GM12878 (cell line): ENCODE measurements at regions not wholly inside any gene's neighbourhood (a gene's known extent, or its start where the extent isn't known, plus 50 kb on each side); places are given as distances from the start of the nearest gene placed in this dataset.

Source experiments
- ATAC-seq: fragments of 200-7000 bp; cut with Tn5 transposase; 3 replicates; pipeline ENCODE4 v1.9.1; 2020; ENCODE audit warnings: mild to moderate bottlenecking, moderate library complexity
- BruUV-seq: library from RNA; stranded (reverse); fragments of 400-500 nt; replicated peaks from 2 replicates; lab custom pipeline; 2021; lab: Mats Ljungman, UMichigan
- CTCF ChIA-PET: fragments of 300-600 bp; sonication (Branson Sonifier 250); formaldehyde crosslinking; extraction: SDS; loops from one replicate; lab custom pipeline; 2021; ENCODE audit warnings: inconsistent platforms; lab: Yijun Ruan, JAX
- POLR2A ChIA-PET: fragments of 350-600 bp; formaldehyde crosslinking; extraction: SDS; loops from one replicate; lab custom pipeline; 2021; ENCODE audit warnings: inconsistent platforms; lab: Charles Lee
- RAD21 ChIA-PET: fragments of 300-600 bp; sonication (Branson Sonifier 250); formaldehyde crosslinking; loops from one replicate; lab custom pipeline; 2023; ENCODE audit warnings: antibody characterized with exemption; ENCODE audit not compliant: unreplicated experiment; lab: Charles Lee
- SMC1A ChIA-PET: fragments of 300-600 bp; sonication (Branson Sonifier 250); formaldehyde crosslinking; loops from one replicate; lab custom pipeline; 2023; ENCODE audit not compliant: unreplicated experiment, uncharacterized antibody; lab: Charles Lee
- DNase-seq: peaks from one replicate; pipeline ENCODE4 v3.0.0-alpha.2; 2011; ENCODE audit warnings: low read depth, low spot score
- FAIRE-seq: peaks from 3 replicates; lab custom pipeline; 2011; peaks lifted over from hg19 to GRCh38; lab: Jason Lieb, UNC
- H2AFZ ChIP-seq: 2 replicates; pipeline ENCODE4 v1.6.0; 2011; ENCODE audit warnings: low read depth, low read length, control low read depth; ENCODE audit not compliant: control insufficient read depth
- H3K27ac ChIP-seq: 2 replicates; pipeline ENCODE4 v1.5.1; 2011; ENCODE audit warnings: control low read depth; ENCODE audit not compliant: control insufficient read depth, insufficient read depth
- H3K27me3 ChIP-seq, 2 experiments: replicated peaks in 1 of 2; 2 replicates each; pipeline versions ENCODE4 v1.6.0 to v1.6.1; 2011; ENCODE audit warnings: low read length in 1 of 2; ENCODE audit not compliant: control insufficient read depth in 2 of 2, insufficient read depth in 2 of 2
- H3K36me3 ChIP-seq, 2 experiments: 2 replicates each; pipeline ENCODE4 v1.5.1; 2011; ENCODE audit warnings: low read length in 1 of 2; ENCODE audit not compliant: control insufficient read depth in 2 of 2, insufficient read depth in 2 of 2
- H3K4me1 ChIP-seq: 2 replicates; pipeline ENCODE4 v1.6.1; 2011; ENCODE audit warnings: mild to moderate bottlenecking, low read length, moderate library complexity, mixed read lengths; ENCODE audit not compliant: control insufficient read depth, insufficient read depth
- H3K4me2 ChIP-seq: 2 replicates; pipeline ENCODE4 v1.6.0; 2011; ENCODE audit warnings: control low read depth; ENCODE audit not compliant: control insufficient read depth, insufficient read depth
- H3K4me3 ChIP-seq: fragments of 200-600 bp; sonication (generic); 2 replicates; pipeline ENCODE4 v1.5.1; 2016
- H3K79me2 ChIP-seq: 2 replicates; pipeline ENCODE4 v1.6.0; 2011; ENCODE audit warnings: low read length; ENCODE audit not compliant: control insufficient read depth, insufficient read depth
- H3K9ac ChIP-seq: 2 replicates; pipeline ENCODE4 v1.8.0; 2011; ENCODE audit warnings: low read length, control low read depth, mixed read lengths; ENCODE audit not compliant: control insufficient read depth, insufficient read depth
- H3K9me3 ChIP-seq: replicated peaks from 3 replicates; pipeline ENCODE4 v1.5.1; 2011; ENCODE audit warnings: mild to moderate bottlenecking, low read length; ENCODE audit not compliant: control insufficient read depth, insufficient read depth
- H4K20me1 ChIP-seq: 2 replicates; pipeline ENCODE4 v1.6.0; 2011; ENCODE audit not compliant: control insufficient read depth, insufficient read depth
- ASH2L ChIP-seq: fragments of 300-600, 200-600 bp; sonication (generic); IDR thresholded peaks from 2 replicates; pipeline ENCODE4 v1.6.1; 2017; ENCODE audit warnings: low read depth, mild to moderate bottlenecking, borderline replicate concordance
- BCL11A ChIP-seq: IDR thresholded peaks from 2 replicates; pipeline ENCODE4 v1.6.1; 2011; ENCODE audit warnings: low read depth, low read length
- BHLHE40 ChIP-seq, 2 experiments: fragments of 450-650 bp in 1 of 2; IDR thresholded peaks; 2 replicates each; pipeline ENCODE4 v1.6.1; 2011 to 2017; ENCODE audit warnings: low read depth in 2 of 2, borderline replicate concordance in 1 of 2, improper control_type of control experiment in 1 of 2, low read length in 1 of 2, mild to moderate bottlenecking in 1 of 2
- CHD4 ChIP-seq: fragments of 200-600 bp; sonication (generic); IDR thresholded peaks from 2 replicates; pipeline ENCODE4 v1.6.1; 2016; ENCODE audit warnings: mild to moderate bottlenecking
- EGR1 ChIP-seq, 2 experiments: IDR thresholded peaks; 1 replicate in 1 of 2; 2 replicates in 1 of 2; pipeline ENCODE4 v1.6.1; 2011 to 2012; ENCODE audit warnings: low read depth in 2 of 2, low read length in 2 of 2, borderline replicate concordance in 1 of 2, mild to moderate bottlenecking in 1 of 2, moderate library complexity in 1 of 2
- FOXK2 ChIP-seq: fragments of 450-650 bp; IDR thresholded peaks from 2 replicates; pipeline ENCODE4 v1.6.1; 2017; ENCODE audit warnings: mild to moderate bottlenecking, moderate library complexity
- GATAD2B ChIP-seq: fragments of 450-650 bp; conservative IDR thresholded peaks from 2 replicates; pipeline ENCODE4 v1.6.1; 2017; ENCODE audit warnings: low read depth, mild to moderate bottlenecking, moderate library complexity
- KLF5 ChIP-seq: fragments of 450-650 bp; IDR thresholded peaks from 2 replicates; pipeline ENCODE4 v1.6.1; 2014; ENCODE audit warnings: mild to moderate bottlenecking; ENCODE audit not compliant: partially characterized antibody
- NR2F1 ChIP-seq: fragments of 450-650 bp; conservative IDR thresholded peaks from 2 replicates; pipeline ENCODE4 v1.6.1; 2017; ENCODE audit warnings: mild to moderate bottlenecking
- POLR2AphosphoS5 ChIP-seq: IDR thresholded peaks from 2 replicates; pipeline ENCODE4 v1.6.1; 2011; ENCODE audit warnings: mild to moderate bottlenecking, low read length, inconsistent platforms
- SREBF1 ChIP-seq: IDR thresholded peaks from 2 replicates; pipeline ENCODE4 v1.6.1; 2012; ENCODE audit warnings: mild to moderate bottlenecking, low read length
- SREBF2 ChIP-seq: IDR thresholded peaks from 2 replicates; pipeline ENCODE4 v1.6.1; 2012; ENCODE audit warnings: mild to moderate bottlenecking, low read length
- ZNF384 ChIP-seq: IDR thresholded peaks from 2 replicates; pipeline ENCODE4 v1.6.1; 2012; ENCODE audit warnings: low read depth, mild to moderate bottlenecking, low read length, improper control_type of control experiment, borderline replicate concordance
- WGBS: methylation state at CpG from one replicate; pipeline ENCODE4 v1.1.6; 2016; ENCODE audit warnings: low lambda C conversion rate; ENCODE audit not compliant: insufficient replicate concordance, insufficient coverage; ENCODE audit errors: missing lambda C conversion rate; 5-methylcytosine and 5-hydroxymethylcytosine counted together
- in situ Hi-C: fragments of 300-500 bp; cut with MboI; formaldehyde crosslinking; loops from 9 replicates; pipeline ENCODE4 v1.14.3; 2018; ENCODE audit warnings: mixed read lengths
- intact Hi-C: fragments of 100-400 bp; cut with micrococcal nuclease; formaldehyde crosslinking; loops from one replicate; pipeline ENCODE4 v1.14.2; 2022; ENCODE audit not compliant: unreplicated experiment
- TF ChIP-seq, protein P1 (sequence below): IDR thresholded peaks from 2 replicates; pipeline ENCODE4 v1.6.1; 2012; ENCODE audit warnings: improper control_type of control experiment, low read depth, low read length; ENCODE audit not compliant: insufficient replicate concordance
- TF ChIP-seq, protein P2 (sequence below): fragments of 450-650 bp; IDR thresholded peaks from 2 replicates; pipeline ENCODE4 v1.6.1; 2018; ENCODE audit warnings: borderline replicate concordance, mild to moderate bottlenecking; ENCODE audit not compliant: partially characterized antibody
- TF ChIP-seq, protein P3 (sequence below), 3 experiments: IDR thresholded peaks in 2 of 3; conservative IDR thresholded peaks in 1 of 3; 2 replicates each; pipeline ENCODE4 v1.5.1; 2011; ENCODE audit warnings: low read depth in 3 of 3, low read length in 3 of 3, mild to moderate bottlenecking in 3 of 3, control low read depth in 2 of 3, moderate library complexity in 2 of 3, inconsistent platforms in 1 of 3, mixed read lengths in 1 of 3; ENCODE audit not compliant: control insufficient read depth in 2 of 3, insufficient read depth in 1 of 3; ENCODE audit errors: extremely low read depth in 1 of 3

DNA sequence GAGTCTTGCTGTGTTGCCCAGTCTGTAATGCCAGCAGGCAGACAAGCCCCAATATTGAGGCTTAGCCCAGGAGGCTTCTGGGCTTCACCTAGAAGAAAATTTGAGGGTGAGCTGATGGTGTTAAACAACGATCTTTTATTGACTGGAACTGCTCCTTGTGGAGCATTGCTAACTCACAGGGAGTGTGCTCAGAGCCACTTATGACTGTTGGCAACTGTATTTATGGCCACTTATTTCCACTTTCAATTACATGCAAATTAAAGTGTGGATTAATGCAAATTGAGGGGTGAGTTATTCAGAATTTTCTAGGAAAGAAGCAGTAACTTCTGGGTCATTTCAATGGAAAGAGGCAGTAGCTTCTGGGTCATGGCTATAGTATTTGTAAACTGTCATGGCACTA, 317.2 kb upstream of the FKBP1C start:
- SMC1A ChIA-PET, result interaction anchor here (0.9 to 1.5 kb wide), 3 partner anchors 10 to 375 kb away, joined by 3 to 5 read pairs (median 5); no protein-coding TSS in a partner anchor
- intact Hi-C loops (loop anchor here (5.0 kb wide), 1 partner anchor 378 kb away; no protein-coding TSS in a partner anchor), in situ Hi-C loops (no loop called here)
- BruUV-seq, result no TSS peak
- no peak overlapping the region for H3K4me2 ChIP-seq
- no peaks in the 10 kb centered on the region for H3K4me1 ChIP-seq
- H3K4me3 ChIP-seq, result no peak overlapping the region
- no peaks in the 10 kb centered on the region for H4K20me1 ChIP-seq
- no peak for FAIRE-seq
- no peak for DNase-seq
- ATAC-seq, result no peak
- no peaks in the 10 kb centered on the region for H3K36me3 ChIP-seq
- RAD21 ChIA-PET, result interaction anchor here (0.6 kb wide), 1 partner anchor 19 kb away, joined by 3 read pairs; no protein-coding TSS in a partner anchor
- no peaks in the 10 kb centered on the region for H3K27me3 ChIP-seq
- WGBS, result 7% methylated on average over 1 of the region's 1 CpG
- CTCF ChIA-PET, result interaction anchor here (0.6 to 1.1 kb wide), 4 partner anchors 10 to 1085 kb away, joined by 3 to 4 read pairs (median 3); no protein-coding TSS in a partner anchor
- H3K79me2 ChIP-seq, result no peaks in the 10 kb centered on the region
- POLR2A ChIA-PET, result no interaction called here
- no peak overlapping the region for H3K9ac ChIP-seq
- H2AFZ ChIP-seq, result no peak overlapping the region
- H3K27ac ChIP-seq, result no peak overlapping the region
- H3K9me3 ChIP-seq, result no peaks in the 10 kb centered on the region
- TF ChIP-seq BHLHE40 (IDR thresholded peaks at IDR 0.05; ENCODE audit: borderline replicate concordance in 1 of 2, low read depth in 2 of 2, low read length in 1 of 2) (no peak), SREBF2 (no peak), CHD4 (no peak), SREBF1 (no peak), POLR2AphosphoS5 (no peak), EGR1 (IDR thresholded peaks at IDR 0.05; ENCODE audit: borderline replicate concordance in 1 of 2, low read depth in 2 of 2, low read length in 2 of 2) (no peak), GATAD2B (no peak), KLF5 (no peak), NR2F1 (no peak), FOXK2 (no peak), ASH2L (no peak), ZNF384 (no peak), BCL11A (no peak)
- TF ChIP-seq, protein P1, sequence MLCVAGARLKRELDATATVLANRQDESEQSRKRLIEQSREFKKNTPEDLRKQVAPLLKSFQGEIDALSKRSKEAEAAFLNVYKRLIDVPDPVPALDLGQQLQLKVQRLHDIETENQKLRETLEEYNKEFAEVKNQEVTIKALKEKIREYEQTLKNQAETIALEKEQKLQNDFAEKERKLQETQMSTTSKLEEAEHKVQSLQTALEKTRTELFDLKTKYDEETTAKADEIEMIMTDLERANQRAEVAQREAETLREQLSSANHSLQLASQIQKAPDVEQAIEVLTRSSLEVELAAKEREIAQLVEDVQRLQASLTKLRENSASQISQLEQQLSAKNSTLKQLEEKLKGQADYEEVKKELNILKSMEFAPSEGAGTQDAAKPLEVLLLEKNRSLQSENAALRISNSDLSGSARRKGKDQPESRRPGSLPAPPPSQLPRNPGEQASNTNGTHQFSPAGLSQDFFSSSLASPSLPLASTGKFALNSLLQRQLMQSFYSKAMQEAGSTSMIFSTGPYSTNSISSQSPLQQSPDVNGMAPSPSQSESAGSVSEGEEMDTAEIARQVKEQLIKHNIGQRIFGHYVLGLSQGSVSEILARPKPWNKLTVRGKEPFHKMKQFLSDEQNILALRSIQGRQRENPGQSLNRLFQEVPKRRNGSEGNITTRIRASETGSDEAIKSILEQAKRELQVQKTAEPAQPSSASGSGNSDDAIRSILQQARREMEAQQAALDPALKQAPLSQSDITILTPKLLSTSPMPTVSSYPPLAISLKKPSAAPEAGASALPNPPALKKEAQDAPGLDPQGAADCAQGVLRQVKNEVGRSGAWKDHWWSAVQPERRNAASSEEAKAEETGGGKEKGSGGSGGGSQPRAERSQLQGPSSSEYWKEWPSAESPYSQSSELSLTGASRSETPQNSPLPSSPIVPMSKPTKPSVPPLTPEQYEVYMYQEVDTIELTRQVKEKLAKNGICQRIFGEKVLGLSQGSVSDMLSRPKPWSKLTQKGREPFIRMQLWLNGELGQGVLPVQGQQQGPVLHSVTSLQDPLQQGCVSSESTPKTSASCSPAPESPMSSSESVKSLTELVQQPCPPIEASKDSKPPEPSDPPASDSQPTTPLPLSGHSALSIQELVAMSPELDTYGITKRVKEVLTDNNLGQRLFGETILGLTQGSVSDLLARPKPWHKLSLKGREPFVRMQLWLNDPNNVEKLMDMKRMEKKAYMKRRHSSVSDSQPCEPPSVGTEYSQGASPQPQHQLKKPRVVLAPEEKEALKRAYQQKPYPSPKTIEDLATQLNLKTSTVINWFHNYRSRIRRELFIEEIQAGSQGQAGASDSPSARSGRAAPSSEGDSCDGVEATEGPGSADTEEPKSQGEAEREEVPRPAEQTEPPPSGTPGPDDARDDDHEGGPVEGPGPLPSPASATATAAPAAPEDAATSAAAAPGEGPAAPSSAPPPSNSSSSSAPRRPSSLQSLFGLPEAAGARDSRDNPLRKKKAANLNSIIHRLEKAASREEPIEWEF, result no peak
- TF ChIP-seq, protein P2, sequence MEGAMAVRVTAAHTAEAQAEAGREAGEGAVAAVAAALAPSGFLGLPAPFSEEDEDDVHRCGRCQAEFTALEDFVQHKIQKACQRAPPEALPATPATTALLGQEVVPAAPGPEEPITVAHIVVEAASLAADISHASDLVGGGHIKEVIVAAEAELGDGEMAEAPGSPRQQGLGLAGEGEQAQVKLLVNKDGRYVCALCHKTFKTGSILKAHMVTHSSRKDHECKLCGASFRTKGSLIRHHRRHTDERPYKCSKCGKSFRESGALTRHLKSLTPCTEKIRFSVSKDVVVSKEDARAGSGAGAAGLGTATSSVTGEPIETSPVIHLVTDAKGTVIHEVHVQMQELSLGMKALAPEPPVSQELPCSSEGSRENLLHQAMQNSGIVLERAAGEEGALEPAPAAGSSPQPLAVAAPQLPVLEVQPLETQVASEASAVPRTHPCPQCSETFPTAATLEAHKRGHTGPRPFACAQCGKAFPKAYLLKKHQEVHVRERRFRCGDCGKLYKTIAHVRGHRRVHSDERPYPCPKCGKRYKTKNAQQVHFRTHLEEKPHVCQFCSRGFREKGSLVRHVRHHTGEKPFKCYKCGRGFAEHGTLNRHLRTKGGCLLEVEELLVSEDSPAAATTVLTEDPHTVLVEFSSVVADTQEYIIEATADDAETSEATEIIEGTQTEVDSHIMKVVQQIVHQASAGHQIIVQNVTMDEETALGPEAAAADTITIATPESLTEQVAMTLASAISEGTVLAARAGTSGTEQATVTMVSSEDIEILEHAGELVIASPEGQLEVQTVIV, result no peak
- TF ChIP-seq, protein P3, sequence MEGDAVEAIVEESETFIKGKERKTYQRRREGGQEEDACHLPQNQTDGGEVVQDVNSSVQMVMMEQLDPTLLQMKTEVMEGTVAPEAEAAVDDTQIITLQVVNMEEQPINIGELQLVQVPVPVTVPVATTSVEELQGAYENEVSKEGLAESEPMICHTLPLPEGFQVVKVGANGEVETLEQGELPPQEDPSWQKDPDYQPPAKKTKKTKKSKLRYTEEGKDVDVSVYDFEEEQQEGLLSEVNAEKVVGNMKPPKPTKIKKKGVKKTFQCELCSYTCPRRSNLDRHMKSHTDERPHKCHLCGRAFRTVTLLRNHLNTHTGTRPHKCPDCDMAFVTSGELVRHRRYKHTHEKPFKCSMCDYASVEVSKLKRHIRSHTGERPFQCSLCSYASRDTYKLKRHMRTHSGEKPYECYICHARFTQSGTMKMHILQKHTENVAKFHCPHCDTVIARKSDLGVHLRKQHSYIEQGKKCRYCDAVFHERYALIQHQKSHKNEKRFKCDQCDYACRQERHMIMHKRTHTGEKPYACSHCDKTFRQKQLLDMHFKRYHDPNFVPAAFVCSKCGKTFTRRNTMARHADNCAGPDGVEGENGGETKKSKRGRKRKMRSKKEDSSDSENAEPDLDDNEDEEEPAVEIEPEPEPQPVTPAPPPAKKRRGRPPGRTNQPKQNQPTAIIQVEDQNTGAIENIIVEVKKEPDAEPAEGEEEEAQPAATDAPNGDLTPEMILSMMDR (IDR thresholded peaks at IDR 0.05 in 2 of 3, conservative IDR thresholded peaks at IDR 0.05 in 1 of 3; ENCODE audit: control insufficient read depth in 2 of 3, extremely low read depth in 1 of 3, insufficient read depth in 1 of 3, low read depth in 3 of 3, low read length in 3 of 3), result no peak
